K562 (cell line): ENCODE measurements at regions not wholly inside any gene's neighbourhood (a gene's known extent, or its start where the extent isn't known, plus 50 kb on each side); places are given as distances from the start of the nearest gene placed in this dataset.
A peak's percentile ranks its signal among the peaks of the same experiment; 100 is the strongest.

ENCODE experiments used
- ADNP ChIP-seq: fragments of 200-800 bp; sonication (Bioruptor generic); IDR thresholded peaks from 2 replicates; pipeline ENCODE4 v1.6.1; 2016; ENCODE audit warnings: missing genetic modification characterization, missing compliant biosample characterization
- ARHGAP35 ChIP-seq: fragments of 450-650 bp; IDR thresholded peaks from 2 replicates; pipeline ENCODE4 v1.6.1; 2018; ENCODE audit not compliant: partially characterized antibody
- BACH1 ChIP-seq: fragments of 200-800 bp; sonication (Bioruptor generic); IDR thresholded peaks from 2 replicates; pipeline ENCODE4 v1.6.1; 2016; ENCODE audit warnings: missing genetic modification characterization, missing compliant biosample characterization
- BMI1 ChIP-seq: fragments of 150-350 bp; IDR thresholded peaks from 2 replicates; pipeline ENCODE4 v1.6.1; 2014; ENCODE audit warnings: low read length
- BRCA1 ChIP-seq, 2 experiments: fragments of 450-650 bp in 1 of 2; sonication (generic) in 1 of 2; formaldehyde crosslinking in 1 of 2; IDR thresholded peaks; 2 replicates each; pipeline versions ENCODE4 v1.5.0 to v1.6.1; 2017 to 2020; ENCODE audit warnings: mild to moderate bottlenecking in 1 of 2, missing genetic modification reagents in 1 of 2
- CBFA2T2 ChIP-seq: fragments of 450-650 bp; conservative IDR thresholded peaks from 2 replicates; pipeline ENCODE4 v1.6.1; 2017; ENCODE audit warnings: mild to moderate bottlenecking
- CBX2 ChIP-seq: fragments of 200-600 bp; sonication (generic); IDR thresholded peaks from one replicate; pipeline ENCODE4 v1.6.1; 2012; ENCODE audit warnings: mild to moderate bottlenecking, low read length, inconsistent platforms; ENCODE audit not compliant: insufficient read depth, poor library complexity, severe bottlenecking
- CREBBP ChIP-seq: IDR thresholded peaks from one replicate; pipeline ENCODE4 v1.6.1; 2012; ENCODE audit warnings: low read depth, mild to moderate bottlenecking, control low read depth, inconsistent platforms, low read length
- DPF2 ChIP-seq: fragments of 450-650 bp; IDR thresholded peaks from 2 replicates; pipeline ENCODE4 v1.6.1; 2016
- EGR1 ChIP-seq: fragments of 450-650 bp; conservative IDR thresholded peaks from 2 replicates; pipeline ENCODE4 v1.6.1; 2017; ENCODE audit warnings: mild to moderate bottlenecking
- EWSR1 ChIP-seq: fragments of 450-650 bp; IDR thresholded peaks from 2 replicates; pipeline ENCODE4 v1.6.1; 2018; ENCODE audit warnings: borderline replicate concordance, mild to moderate bottlenecking, low read depth, moderate library complexity; ENCODE audit not compliant: partially characterized antibody
- KDM5B ChIP-seq: fragments of 200-600 bp; sonication (generic); IDR thresholded peaks from 2 replicates; pipeline ENCODE4 v1.6.1; 2012; ENCODE audit warnings: low read depth, mild to moderate bottlenecking, moderate library complexity, low read length, control low read depth, inconsistent platforms; ENCODE audit not compliant: insufficient replicate concordance
- LEF1 ChIP-seq: fragments of 450-650 bp; IDR thresholded peaks from 2 replicates; pipeline ENCODE4 v1.6.1; 2016; ENCODE audit warnings: mild to moderate bottlenecking
- MTF1 ChIP-seq: fragments of 250-450 bp; sonication (Bioruptor Pico); IDR thresholded peaks from 2 replicates; pipeline ENCODE4 v1.9.0; 2021; ENCODE audit warnings: moderate library complexity, mild to moderate bottlenecking, inconsistent platforms, borderline replicate concordance
- NCOA2 ChIP-seq, 2 experiments: fragments of 450-650 bp; IDR thresholded peaks; 2 replicates each; pipeline ENCODE4 v1.6.1; 2018; ENCODE audit warnings: mild to moderate bottlenecking in 2 of 2, moderate library complexity in 1 of 2; ENCODE audit not compliant: partially characterized antibody in 2 of 2
- NFE2 ChIP-seq: IDR thresholded peaks from 2 replicates; pipeline ENCODE4 v1.6.1; 2014; ENCODE audit warnings: antibody characterized with exemption, low read depth
- NR2C1 ChIP-seq, 2 experiments: fragments of 450-650 bp; IDR thresholded peaks; 2 replicates each; pipeline ENCODE4 v1.6.1; 2017; ENCODE audit warnings: mild to moderate bottlenecking in 2 of 2, antibody characterized with exemption in 1 of 2, inconsistent platforms in 1 of 2, missing compliant biosample characterization in 1 of 2, missing genetic modification characterization in 1 of 2
- NUFIP1 ChIP-seq: fragments of 450-650 bp; IDR thresholded peaks from 2 replicates; pipeline ENCODE4 v1.6.1; 2018; ENCODE audit not compliant: partially characterized antibody
- RBBP5 ChIP-seq: fragments of 200-600 bp; sonication (generic); IDR thresholded peaks from 2 replicates; pipeline ENCODE4 v1.6.1; 2012; ENCODE audit warnings: borderline replicate concordance, mild to moderate bottlenecking, low read length, control low read depth, inconsistent platforms; ENCODE audit not compliant: insufficient read depth, poor library complexity, severe bottlenecking
- RBM22 ChIP-seq: fragments of 200-400 bp; formaldehyde crosslinking; IDR thresholded peaks from 2 replicates; pipeline ENCODE4 v1.6.1; 2018; ENCODE audit warnings: low read length, low read depth; ENCODE audit not compliant: poor library complexity, severe bottlenecking
- SAFB ChIP-seq: fragments of 200-400 bp; formaldehyde crosslinking; IDR thresholded peaks from 2 replicates; pipeline ENCODE4 v1.6.1; 2017; ENCODE audit warnings: low read depth, low read length, borderline replicate concordance
- TSC22D4 ChIP-seq: fragments of 450-650 bp; IDR thresholded peaks from 2 replicates; pipeline ENCODE4 v1.6.1; 2016; ENCODE audit warnings: missing genetic modification characterization, missing biosample characterization, control low read depth
- ZNF239 ChIP-seq: fragments of 250-450 bp; sonication (Bioruptor Pico); IDR thresholded peaks from 2 replicates; pipeline ENCODE4 v1.4.0; 2020; ENCODE audit warnings: mild to moderate bottlenecking
- ZNF263 ChIP-seq: sonication (generic); formaldehyde crosslinking; IDR thresholded peaks from 2 replicates; pipeline ENCODE4 v1.8.0; 2022; ENCODE audit warnings: mild to moderate bottlenecking, missing genetic modification reagents, borderline replicate concordance
- ZNF696 ChIP-seq: fragments of 250-450 bp; sonication (Bioruptor Pico); conservative IDR thresholded peaks from 2 replicates; pipeline ENCODE4 v1.4.0; 2020; ENCODE audit warnings: mild to moderate bottlenecking, moderate library complexity
- TF ChIP-seq, protein P1 (sequence below): fragments of 250-450 bp; sonication (Bioruptor Pico); IDR thresholded peaks from 2 replicates; pipeline ENCODE4 v1.4.0; 2020
- TF ChIP-seq, protein P2 (sequence below): fragments of 250-450 bp; sonication (Bioruptor Pico); IDR thresholded peaks from 2 replicates; pipeline ENCODE4 v1.8.0; 2021; ENCODE audit warnings: moderate library complexity, mild to moderate bottlenecking, inconsistent platforms

DNA sequence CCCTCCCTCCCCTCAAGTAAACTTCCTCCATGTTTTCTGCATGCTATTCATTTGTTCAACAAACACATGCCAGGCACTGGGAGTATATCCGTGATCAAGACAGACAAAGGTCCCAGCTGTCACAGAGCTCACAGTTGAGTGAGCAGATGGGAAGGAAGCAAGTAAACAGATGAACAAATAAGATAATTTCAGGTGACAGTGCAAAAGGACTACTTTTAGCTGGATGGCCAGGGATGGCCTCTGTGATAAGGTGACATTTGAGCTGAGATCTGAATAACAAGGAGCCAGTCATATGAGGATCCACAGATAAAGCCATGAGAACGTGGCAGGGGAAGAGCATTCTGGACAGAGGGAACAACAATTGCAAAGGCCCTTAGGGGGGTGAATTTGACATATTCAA is 121.7 kb upstream of the RAD23B start (continued):
- TF ChIP-seq BRCA1 (IDR thresholded peaks at IDR 0.05) (no peak), BRCA1 (CRISPR knock-in tag; IDR thresholded peaks at IDR 0.05) (no peak), TSC22D4 (no peak), CBX2 (no peak), NUFIP1 (no peak), EGR1 (no peak), KDM5B (no peak), NFE2 (no peak), NR2C1 (IDR thresholded peaks at IDR 0.05) (no peak), NR2C1 (tag; IDR thresholded peaks at IDR 0.05) (no peak), EWSR1 (no peak), LEF1 (no peak), ZNF239 (no peak), CREBBP (no peak), ADNP (tag) (no peak), NCOA2 (IDR thresholded peaks at IDR 0.05; ENCODE audit: partially characterized antibody in 2 of 2) (no peak), RBM22 (no peak), SAFB (no peak), DPF2 (no peak), CBFA2T2 (peak; percentile 71), ZNF263 (no peak), BMI1 (no peak), RBBP5 (no peak), MTF1 (CRISPR knock-in tag) (no peak), BACH1 (tag) (no peak), ARHGAP35 (no peak), ZNF696 (CRISPR knock-in tag) (no peak)
- TF ChIP-seq, protein P1, sequence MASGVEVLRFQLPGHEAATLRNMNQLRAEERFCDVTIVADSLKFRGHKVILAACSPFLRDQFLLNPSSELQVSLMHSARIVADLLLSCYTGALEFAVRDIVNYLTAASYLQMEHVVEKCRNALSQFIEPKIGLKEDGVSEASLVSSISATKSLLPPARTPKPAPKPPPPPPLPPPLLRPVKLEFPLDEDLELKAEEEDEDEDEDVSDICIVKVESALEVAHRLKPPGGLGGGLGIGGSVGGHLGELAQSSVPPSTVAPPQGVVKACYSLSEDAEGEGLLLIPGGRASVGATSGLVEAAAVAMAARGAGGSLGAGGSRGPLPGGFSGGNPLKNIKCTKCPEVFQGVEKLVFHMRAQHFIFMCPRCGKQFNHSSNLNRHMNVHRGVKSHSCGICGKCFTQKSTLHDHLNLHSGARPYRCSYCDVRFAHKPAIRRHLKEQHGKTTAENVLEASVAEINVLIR (CRISPR knock-in tag): no peak
- TF ChIP-seq, protein P2, sequence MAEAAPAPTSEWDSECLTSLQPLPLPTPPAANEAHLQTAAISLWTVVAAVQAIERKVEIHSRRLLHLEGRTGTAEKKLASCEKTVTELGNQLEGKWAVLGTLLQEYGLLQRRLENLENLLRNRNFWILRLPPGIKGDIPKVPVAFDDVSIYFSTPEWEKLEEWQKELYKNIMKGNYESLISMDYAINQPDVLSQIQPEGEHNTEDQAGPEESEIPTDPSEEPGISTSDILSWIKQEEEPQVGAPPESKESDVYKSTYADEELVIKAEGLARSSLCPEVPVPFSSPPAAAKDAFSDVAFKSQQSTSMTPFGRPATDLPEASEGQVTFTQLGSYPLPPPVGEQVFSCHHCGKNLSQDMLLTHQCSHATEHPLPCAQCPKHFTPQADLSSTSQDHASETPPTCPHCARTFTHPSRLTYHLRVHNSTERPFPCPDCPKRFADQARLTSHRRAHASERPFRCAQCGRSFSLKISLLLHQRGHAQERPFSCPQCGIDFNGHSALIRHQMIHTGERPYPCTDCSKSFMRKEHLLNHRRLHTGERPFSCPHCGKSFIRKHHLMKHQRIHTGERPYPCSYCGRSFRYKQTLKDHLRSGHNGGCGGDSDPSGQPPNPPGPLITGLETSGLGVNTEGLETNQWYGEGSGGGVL: no peak
